Right lung (tissue), 2 donors: ENCODE measurements at regions not wholly inside any gene's neighbourhood (a gene's known extent, or its start where the extent isn't known, plus 50 kb on each side); places are given as distances from the start of the nearest gene placed in this dataset.
A peak's percentile ranks its signal among the peaks of the same experiment; 100 is the strongest.
"Not testable (repeated sequence)": the region's sequence is repeated elsewhere in the genome, so short reads cannot be mapped to it uniquely, and the experiment has no call there.

Source experiments
- DNase-seq, 2 donors: peaks; one replicate each; pipeline ENCODE4 v3.0.0-alpha.2; 2013

- DNase-seq: no peak
Measured at GRCh38 chr21:31531967-31532366, 127.5 kb upstream of the SOD1 start.

- DNase-seq: peak; percentile 36 to 45
Measured at GRCh38 chr21:31530897-31531705, 128.4 kb upstream of the SOD1 start.

GRCh38 chr21:31530364-31530763 is 129.1 kb upstream of the SOD1 start:
- DNase-seq: no peak

- no peak for DNase-seq
Measured at GRCh38 chr21:31529406-31529805, 130.1 kb upstream of the SOD1 start.

- DNase-seq: no peak
Measured at GRCh38 chr21:31526040-31526439, 133.5 kb upstream of the SOD1 start.

GRCh38 chr21:31524140-31524539 is 135.4 kb upstream of the SOD1 start:
- DNase-seq: no peak

- no peak for DNase-seq
Measured at GRCh38 chr21:31521515-31521914, 138.0 kb upstream of the SOD1 start.

- no peak for DNase-seq
Measured at GRCh38 chr21:31520561-31521098, 138.9 kb upstream of the SOD1 start.

- no peak for DNase-seq
Measured at GRCh38 chr21:31518580-31518979, 140.9 kb upstream of the SOD1 start.

- no peak for DNase-seq
Measured at GRCh38 chr21:31517664-31518414, 141.7 kb upstream of the SOD1 start.

- no peak for DNase-seq
Measured at GRCh38 chr21:31515253-31515652, 144.2 kb upstream of the SOD1 start.

- DNase-seq: peak in 1 of 2 donors; percentile 42
Measured at GRCh38 chr21:31514598-31514997, 144.9 kb upstream of the SOD1 start.

GRCh38 chr21:31513541-31513940 is 146.0 kb upstream of the SOD1 start:
- not testable (repeated sequence) for DNase-seq

GRCh38 chr21:31511999-31512398 is 147.5 kb upstream of the SOD1 start:
- not testable (repeated sequence) for DNase-seq

GRCh38 chr21:31511258-31511657 is 148.2 kb upstream of the SOD1 start:
- no peak for DNase-seq

GRCh38 chr21:31509194-31510017 is 150.1 kb upstream of the SOD1 start:
- DNase-seq: no peak

- DNase-seq: no peak
Measured at GRCh38 chr21:31505975-31506374, 153.5 kb upstream of the SOD1 start.

- DNase-seq: no peak
Measured at GRCh38 chr21:31503939-31504338, 155.6 kb upstream of the SOD1 start.

- no peak for DNase-seq
Measured at GRCh38 chr21:31503467-31503866, 156.0 kb upstream of the SOD1 start.

GRCh38 chr21:31502537-31503143 is 156.9 kb upstream of the SOD1 start:
- DNase-seq: no peak

GRCh38 chr21:31501926-31502325 is 157.6 kb upstream of the SOD1 start:
- DNase-seq: peak in 1 of 2 donors; percentile 28

GRCh38 chr21:31500982-31501381 is 156.9 kb upstream of the TIAM1 start:
- DNase-seq: no peak
